COLO668 (cell line): ENCODE measurements at regions not wholly inside any gene's neighbourhood (a gene's known extent, or its start where the extent isn't known, plus 50 kb on each side); places are given as distances from the start of the nearest gene placed in this dataset.

Source experiments
- DNase-seq: peaks from one replicate; lab custom pipeline; 2025; ENCODE audit not compliant: unreplicated experiment; lab: John Stamatoyannopoulos, UW

DNA sequence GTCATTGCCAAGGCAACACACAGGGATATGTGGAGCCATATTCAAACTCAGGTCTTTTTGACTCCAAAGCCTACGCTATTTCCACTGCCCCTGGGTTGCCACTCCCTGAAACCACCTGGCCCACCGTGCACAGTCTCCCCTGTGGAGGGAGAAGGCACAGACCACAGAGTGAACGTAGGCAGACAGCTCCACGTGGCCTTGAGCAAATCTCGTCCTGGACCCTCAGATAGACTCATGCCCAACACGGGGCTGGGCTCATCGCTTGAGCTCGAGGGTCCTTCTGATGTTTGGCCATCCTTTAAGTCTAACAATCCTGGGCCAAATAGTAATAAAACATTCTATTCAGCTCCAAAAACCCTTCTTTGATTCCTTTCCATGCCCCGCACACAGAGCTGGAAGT lies 72.0 kb downstream of the CPN2 start:
- no peak for DNase-seq

DNA sequence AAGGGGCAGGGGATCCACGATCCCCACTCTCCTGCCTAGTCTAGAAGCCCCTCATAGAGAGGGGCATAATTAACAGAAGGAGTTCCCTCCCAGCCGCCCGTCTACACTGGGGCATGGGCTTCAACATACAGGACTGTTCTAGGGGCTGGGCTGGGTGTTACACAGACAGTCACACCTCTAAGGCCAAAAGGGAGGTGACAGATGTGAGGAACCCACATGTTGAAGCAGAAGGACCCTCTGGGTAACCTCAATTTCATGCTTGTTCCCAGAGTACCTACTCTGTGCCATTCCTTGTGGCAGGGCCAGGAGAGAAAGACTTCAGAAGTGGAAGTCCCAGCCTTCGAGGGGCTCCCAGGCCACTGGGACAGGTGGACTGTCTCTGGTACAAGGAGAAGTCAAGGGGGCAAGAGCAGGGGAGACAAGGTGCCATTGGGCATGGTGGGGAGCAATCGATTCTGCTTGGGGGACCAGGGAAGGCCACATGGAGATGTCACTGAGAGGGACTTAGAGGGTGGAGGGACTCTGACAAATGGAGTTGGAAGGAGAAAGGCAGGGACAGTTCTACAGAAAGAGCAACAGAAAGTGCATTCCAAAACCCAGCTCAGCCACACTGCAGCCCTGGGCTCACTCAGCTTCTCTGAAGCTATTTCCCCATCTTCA lies 71.3 kb downstream of the CPN2 start:
- DNase-seq = no peak

DNA sequence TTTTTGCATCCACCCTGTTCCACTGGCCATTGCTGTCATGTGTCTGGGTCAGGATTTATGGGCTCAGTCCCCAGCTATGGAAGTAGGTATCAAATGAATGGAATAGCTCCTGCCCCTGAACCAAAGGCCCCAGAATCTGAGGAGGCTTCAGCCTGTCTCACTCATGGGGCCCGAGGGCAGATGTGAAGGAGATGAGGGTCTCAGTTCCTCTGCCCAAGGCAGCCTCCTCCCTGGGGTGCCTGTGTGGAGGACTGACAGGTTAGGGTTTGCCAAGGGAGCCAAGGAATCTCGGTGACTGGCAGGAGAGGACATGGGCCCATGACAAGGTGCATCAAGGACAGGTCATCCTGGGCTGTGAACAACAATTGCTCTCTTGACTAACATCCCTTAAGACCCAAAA lies 70.4 kb downstream of the CPN2 start:
- DNase-seq = no peak

DNA sequence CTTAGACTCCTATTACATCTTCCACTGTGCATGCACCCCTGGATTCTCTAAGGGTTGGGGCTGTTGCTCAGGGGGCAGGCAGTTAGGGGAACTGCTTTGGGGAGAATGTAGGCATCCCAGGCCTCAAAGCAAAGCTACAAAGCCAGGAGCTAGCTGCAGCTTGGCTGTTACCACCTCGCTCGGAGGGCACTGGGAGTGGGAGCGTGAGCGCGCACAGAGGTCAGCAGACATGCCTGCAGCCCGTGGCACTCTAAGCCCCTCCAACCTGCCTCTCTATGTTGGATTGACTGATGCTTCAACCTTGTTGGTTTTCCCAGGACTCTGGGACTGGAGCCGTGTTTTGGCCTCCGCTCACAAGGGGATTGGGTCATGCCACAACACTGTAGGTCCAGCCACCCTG lies 69.8 kb downstream of the CPN2 start:
- no peak for DNase-seq

DNA sequence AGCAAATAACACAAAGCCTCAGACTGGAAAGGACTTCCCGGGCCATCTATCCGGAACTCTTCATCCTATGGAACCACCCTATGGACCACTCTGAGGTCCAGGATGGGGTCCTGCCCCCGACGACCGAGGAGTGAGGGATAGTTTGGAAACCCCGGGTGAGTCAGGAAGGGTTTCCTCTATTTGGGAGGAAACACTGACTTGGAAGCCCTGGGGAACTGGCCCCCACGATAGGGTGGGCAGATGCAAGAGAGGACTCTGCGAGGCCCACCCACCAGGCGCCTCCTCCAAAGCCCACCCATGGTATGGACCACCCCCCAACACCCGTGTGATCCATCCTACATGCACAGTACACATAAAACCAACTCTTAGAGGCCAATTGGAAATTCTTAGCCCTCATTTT lies 69.4 kb downstream of the CPN2 start:
- DNase-seq = no peak

DNA sequence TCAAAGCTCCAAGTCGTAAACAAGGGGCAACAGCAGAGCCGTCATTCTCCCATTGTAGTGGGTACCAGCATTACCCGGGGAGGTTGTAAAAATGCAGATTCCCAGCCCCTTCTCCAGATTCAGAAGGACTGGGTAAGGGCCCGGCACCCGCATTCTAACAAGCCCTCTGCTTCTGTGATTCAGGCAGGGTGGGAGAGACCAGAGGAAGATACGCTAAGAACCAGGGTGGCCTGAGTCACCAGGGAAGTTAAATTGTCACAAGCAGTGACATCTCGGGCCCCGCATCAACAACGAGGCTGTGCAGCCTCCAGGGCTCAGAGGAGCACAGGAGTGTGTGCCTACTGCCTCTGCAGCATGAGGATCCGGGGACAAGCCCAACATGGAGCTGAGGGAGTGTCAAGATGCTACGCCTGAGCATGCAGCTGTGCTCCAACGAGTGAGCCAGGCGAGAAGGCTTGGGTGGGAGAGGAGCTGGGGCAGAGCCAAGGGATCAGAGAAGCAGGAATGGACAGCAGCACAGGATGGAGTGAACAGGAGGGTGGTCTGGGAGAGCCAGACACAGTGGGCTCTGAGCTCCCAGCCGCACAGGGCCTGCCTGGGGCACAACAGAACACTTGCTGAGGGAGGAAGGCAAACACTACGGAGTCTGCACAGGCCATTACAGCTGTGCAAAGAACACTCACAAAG lies 68.5 kb downstream of the CPN2 start:
- peak; percentile 4 for DNase-seq

DNA sequence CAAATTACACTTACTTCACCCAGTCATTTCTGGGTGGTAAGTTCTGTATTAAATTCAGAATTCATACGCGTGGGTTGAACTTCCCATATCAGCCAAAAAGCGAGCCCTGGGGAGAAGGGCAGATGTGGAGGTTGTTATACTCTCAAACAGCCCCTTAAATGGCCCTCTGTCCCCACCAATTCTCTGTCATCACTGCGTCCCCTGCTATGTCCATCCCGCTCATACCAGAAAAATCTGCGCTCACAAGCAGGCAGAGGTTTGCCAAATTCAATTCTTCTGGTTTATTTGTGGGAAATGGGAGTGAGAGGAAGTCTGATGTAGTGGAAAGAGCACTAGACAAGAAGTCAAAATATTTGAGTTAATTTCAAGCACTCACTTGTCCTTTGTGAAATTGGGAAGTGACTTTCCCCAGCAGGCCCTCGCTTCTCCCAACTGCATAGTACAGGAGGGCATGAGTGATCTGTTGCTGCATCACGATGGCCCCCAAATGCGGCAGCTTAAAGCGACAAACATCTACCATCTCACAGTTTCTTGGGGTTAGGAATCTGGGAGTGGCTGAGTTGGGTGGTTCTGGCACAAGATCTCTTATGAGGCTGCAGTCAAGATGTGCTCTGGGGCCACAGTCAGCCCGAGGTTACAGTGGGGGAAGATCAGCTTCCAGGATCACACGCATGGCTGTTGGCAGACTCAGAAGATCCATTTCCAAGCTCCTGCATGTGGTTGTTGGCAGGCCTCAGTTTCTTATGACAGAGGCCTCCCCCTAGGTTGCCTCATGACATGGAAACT lies 67.7 kb downstream of the CPN2 start:
- DNase-seq = no peak

GRCh38 chr3:194284351-194284750 lies 66.8 kb downstream of the CPN2 start:
- no peak for DNase-seq

DNA sequence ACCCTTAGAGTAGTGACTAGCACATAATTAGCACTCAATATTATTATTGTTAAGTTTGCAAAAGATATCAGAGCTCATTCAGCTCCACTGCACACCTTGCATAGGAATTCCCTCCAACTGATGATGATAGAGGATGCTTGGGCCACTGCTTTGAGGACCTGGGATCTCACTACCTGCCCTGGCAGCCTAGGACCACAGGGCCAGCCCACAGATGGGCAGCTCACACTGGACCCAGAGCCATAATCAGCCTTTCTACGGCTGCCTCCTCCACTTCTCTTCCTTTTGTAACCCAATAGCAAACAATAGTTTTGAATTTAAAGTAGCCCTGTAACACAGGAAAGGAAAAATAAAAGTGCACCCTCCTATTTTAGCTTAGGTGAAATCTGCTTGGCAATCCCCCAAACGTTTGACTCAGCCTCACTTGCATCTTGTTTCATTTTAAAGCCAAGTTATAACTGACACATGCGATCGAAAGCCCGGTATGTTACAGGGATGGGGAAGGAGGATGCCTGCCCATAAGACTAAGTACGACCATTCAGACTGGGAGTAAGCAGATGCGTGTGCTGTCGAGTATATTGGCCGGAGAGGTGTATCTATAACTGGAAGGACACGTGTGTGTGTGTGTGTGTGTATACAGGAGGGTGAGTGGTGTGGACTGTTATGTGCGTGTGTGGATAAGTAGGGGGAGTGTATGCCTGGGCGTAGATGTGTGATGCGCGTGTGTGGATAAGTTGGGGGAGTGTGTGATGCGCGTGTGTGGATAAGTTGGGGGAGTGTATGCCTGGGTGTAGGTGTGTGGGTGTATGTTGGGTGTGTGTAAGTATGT lies 65.9 kb downstream of the CPN2 start:
- DNase-seq = no peak

DNA sequence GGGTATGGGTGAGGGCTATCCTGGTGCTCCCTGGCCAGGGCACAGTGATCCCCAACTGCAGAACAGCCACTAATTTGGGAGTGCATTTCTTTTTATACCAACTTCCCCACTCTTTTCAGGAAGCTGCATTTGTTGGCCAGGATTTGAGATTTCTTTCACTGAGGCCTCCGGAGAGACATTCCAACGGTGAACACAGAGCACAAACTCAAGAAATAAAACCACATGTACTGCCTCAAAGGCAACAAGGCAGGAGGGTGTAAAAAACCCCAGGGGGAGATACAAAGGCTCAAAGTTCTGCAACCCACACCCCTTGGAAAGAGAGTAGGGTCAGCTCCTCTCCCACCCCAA lies 65.3 kb downstream of the CPN2 start:
- no peak for DNase-seq

GRCh38 chr3:194286375-194287146 lies 64.6 kb downstream of the CPN2 start:
- no peak for DNase-seq

- no peak for DNase-seq
Measured at GRCh38 chr3:194287374-194287773, 63.8 kb downstream of the CPN2 start.

DNA sequence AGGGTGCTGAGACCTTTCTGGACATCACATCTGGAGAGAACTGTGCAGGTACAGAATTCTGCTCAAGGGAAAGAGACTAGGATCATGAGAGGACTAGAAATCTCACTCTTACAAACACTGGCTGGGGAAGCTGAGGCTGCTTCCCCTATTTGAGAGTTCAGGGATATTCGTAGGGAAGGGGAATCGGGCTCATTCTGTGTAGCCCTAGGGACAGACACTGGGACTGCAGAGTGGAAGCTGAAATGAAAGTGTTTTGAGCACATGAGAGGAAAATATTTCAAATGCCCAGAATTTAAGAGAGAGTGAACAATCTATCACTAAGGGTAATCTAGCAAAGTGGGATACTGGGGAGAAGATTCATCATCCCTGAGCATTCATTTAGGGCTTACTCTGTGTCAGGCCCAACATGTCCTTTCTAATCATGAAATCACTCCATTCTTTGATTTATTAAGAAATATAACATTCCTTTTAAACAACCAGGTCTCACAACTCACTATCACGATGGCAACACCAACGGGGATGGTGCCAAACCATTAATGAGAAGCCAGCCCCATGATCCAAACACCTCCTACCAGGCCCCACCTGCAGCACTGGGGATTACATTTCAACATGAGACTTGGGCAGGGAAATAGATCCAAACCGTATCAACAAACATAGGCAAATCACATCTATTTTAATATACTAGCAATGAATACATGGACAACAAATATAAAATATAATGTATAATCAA lies 63.0 kb downstream of the CPN2 start:
- DNase-seq = no peak
